ENCODE measurements at regions not wholly inside any gene's neighbourhood (a gene's known extent, or its start where the extent isn't known, plus 50 kb on each side); places are given as distances from the start of the nearest gene placed in this dataset.

GRCh38 chr4:30264465-30264864 lies 455.7 kb upstream of the PCDH7 start:
- TF ChIP-seq, protein P1, sequence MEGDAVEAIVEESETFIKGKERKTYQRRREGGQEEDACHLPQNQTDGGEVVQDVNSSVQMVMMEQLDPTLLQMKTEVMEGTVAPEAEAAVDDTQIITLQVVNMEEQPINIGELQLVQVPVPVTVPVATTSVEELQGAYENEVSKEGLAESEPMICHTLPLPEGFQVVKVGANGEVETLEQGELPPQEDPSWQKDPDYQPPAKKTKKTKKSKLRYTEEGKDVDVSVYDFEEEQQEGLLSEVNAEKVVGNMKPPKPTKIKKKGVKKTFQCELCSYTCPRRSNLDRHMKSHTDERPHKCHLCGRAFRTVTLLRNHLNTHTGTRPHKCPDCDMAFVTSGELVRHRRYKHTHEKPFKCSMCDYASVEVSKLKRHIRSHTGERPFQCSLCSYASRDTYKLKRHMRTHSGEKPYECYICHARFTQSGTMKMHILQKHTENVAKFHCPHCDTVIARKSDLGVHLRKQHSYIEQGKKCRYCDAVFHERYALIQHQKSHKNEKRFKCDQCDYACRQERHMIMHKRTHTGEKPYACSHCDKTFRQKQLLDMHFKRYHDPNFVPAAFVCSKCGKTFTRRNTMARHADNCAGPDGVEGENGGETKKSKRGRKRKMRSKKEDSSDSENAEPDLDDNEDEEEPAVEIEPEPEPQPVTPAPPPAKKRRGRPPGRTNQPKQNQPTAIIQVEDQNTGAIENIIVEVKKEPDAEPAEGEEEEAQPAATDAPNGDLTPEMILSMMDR (IDR thresholded peaks at IDR 0.05): no peak
- TF ChIP-seq EP300 (IDR thresholded peaks at IDR 0.05) (no peak), POLR2AphosphoS5 (IDR thresholded peaks at IDR 0.05) (no peak)
